H1 (cell line): ENCODE measurements at regions not wholly inside any gene's neighbourhood (a gene's known extent, or its start where the extent isn't known, plus 50 kb on each side); places are given as distances from the start of the nearest gene placed in this dataset.

Source experiments
- CTCF ChIA-PET: fragments of 300-600 bp; sonication (Branson Sonifier 250); formaldehyde crosslinking; loops from one replicate; lab custom pipeline; 2021; ENCODE audit not compliant: partially characterized antibody; lab: Charles Lee
- POLR2A ChIA-PET: fragments of 300-600 bp; sonication (Branson Sonifier 250); formaldehyde crosslinking; loops from one replicate; lab custom pipeline; 2021; ENCODE audit warnings: inconsistent platforms; ENCODE audit not compliant: partially characterized antibody; lab: Charles Lee
- DNase-seq, 2 experiments: peaks; one replicate each; pipeline versions ENCODE4 v3.0.0 to v3.0.0-alpha.2; 2010 to 2022; ENCODE audit warnings: low spot score in 2 of 2, low read depth in 1 of 2, mixed read lengths in 1 of 2
- FAIRE-seq: peaks from 2 replicates; lab custom pipeline; 2011; peaks lifted over from hg19 to GRCh38; lab: Jason Lieb, UNC
- H2AFZ ChIP-seq: 2 replicates; pipeline ENCODE4 v1.8.1; 2012; ENCODE audit warnings: low read length, inconsistent platforms
- H2AK5ac ChIP-seq: 2 replicates; pipeline ENCODE4 v1.6.1; 2013; ENCODE audit warnings: low read depth, low read length
- H2BK120ac ChIP-seq: replicated peaks from 2 replicates; pipeline ENCODE3; 2013; ENCODE audit warnings: low read depth, low read length, inconsistent platforms
- H2BK12ac ChIP-seq: 2 replicates; pipeline ENCODE4 v1.6.1; 2013; ENCODE audit warnings: low read depth, low read length
- H2BK15ac ChIP-seq: 2 replicates; pipeline ENCODE4 v1.6.1; 2013; ENCODE audit warnings: low read length
- H2BK20ac ChIP-seq: 2 replicates; pipeline ENCODE4 v1.6.1; 2013; ENCODE audit warnings: low read length
- H2BK5ac ChIP-seq: 2 replicates; pipeline ENCODE4 v1.6.1; 2013; ENCODE audit warnings: low read depth, low read length
- H3K14ac ChIP-seq: 2 replicates; pipeline ENCODE4 v1.6.1; 2013; ENCODE audit warnings: inconsistent platforms; ENCODE audit not compliant: insufficient read length
- H3K18ac ChIP-seq: 2 replicates; pipeline ENCODE4 v1.6.1; 2013; ENCODE audit warnings: low read length; ENCODE audit errors: extremely low read depth
- H3K23ac ChIP-seq: 2 replicates; pipeline ENCODE4 v1.6.1; 2013; ENCODE audit warnings: inconsistent platforms; ENCODE audit not compliant: insufficient read length
- H3K23me2 ChIP-seq: 2 replicates; pipeline ENCODE4 v1.6.1; 2013; ENCODE audit warnings: low read depth, low read length
- H3K27ac ChIP-seq: 2 replicates; pipeline ENCODE4 v1.6.1; 2011; ENCODE audit warnings: low read depth, low read length, inconsistent platforms
- H3K27me3 ChIP-seq, 4 experiments: replicated peaks in 1 of 4; 1 replicate in 1 of 4; 2 replicates in 3 of 4; pipeline versions ENCODE4 v1.6.1 to v1.8.1; 2011 to 2013; ENCODE audit warnings: low read length in 3 of 4, mild to moderate bottlenecking in 3 of 4, inconsistent platforms in 2 of 4, mixed read lengths in 2 of 4, moderate library complexity in 1 of 4; ENCODE audit not compliant: control insufficient read depth in 3 of 4, insufficient read depth in 3 of 4; ENCODE audit errors: extremely low read depth in 1 of 4
- H3K36me3 ChIP-seq, 4 experiments: 2 replicates each; pipeline versions ENCODE4 v1.6.1 to v1.8.1; 2011 to 2013; ENCODE audit warnings: mild to moderate bottlenecking in 4 of 4, low read length in 3 of 4, moderate library complexity in 2 of 4, control low read depth in 1 of 4, inconsistent platforms in 1 of 4; ENCODE audit not compliant: insufficient read depth in 4 of 4, control insufficient read depth in 2 of 4
- H3K4ac ChIP-seq: replicated peaks from 2 replicates; pipeline ENCODE3; 2013; ENCODE audit warnings: low read length, low read depth, mixed read lengths, inconsistent platforms; ENCODE audit not compliant: insufficient read length
- H3K4me1 ChIP-seq, 4 experiments: replicated peaks in 1 of 4; 1 replicate in 1 of 4; 2 replicates in 3 of 4; pipeline versions ENCODE4 v1.6.1 to v1.8.1; 2011 to 2013; ENCODE audit warnings: low read length in 3 of 4, inconsistent platforms in 2 of 4, mixed read lengths in 1 of 4; ENCODE audit not compliant: insufficient read depth in 4 of 4, control insufficient read depth in 3 of 4
- H3K4me2 ChIP-seq, 2 experiments: 2 replicates each; pipeline versions ENCODE4 v1.6.1 to v1.8.1; 2011 to 2013; ENCODE audit warnings: low read depth in 2 of 2, low read length in 2 of 2, control low read depth in 1 of 2, inconsistent platforms in 1 of 2, mild to moderate bottlenecking in 1 of 2; ENCODE audit not compliant: insufficient read depth in 1 of 2
- H3K4me3 ChIP-seq, 4 experiments: fragments of 200-600, 300-600 bp in 1 of 4; sonication (generic), shearing (Covaris generic), sonication (Bioruptor Twin) in 1 of 4; 2 replicates each; pipeline versions ENCODE4 v1.5.1 to v1.8.1; 2011 to 2016; ENCODE audit warnings: low read length in 4 of 4, low read depth in 3 of 4, control low read depth in 2 of 4, inconsistent platforms in 2 of 4, mild to moderate bottlenecking in 2 of 4, mixed read lengths in 1 of 4, moderate library complexity in 1 of 4; ENCODE audit not compliant: insufficient read depth in 2 of 4; ENCODE audit errors: extremely low read depth in 1 of 4
- H3K56ac ChIP-seq: replicated peaks from 2 replicates; pipeline ENCODE3; 2013; ENCODE audit warnings: low read depth, mild to moderate bottlenecking, mixed read lengths, low read length, inconsistent platforms; ENCODE audit not compliant: insufficient read length
- H3K79me1 ChIP-seq: 2 replicates; pipeline ENCODE4 v1.6.1; 2013; ENCODE audit warnings: low read depth, low read length, control low read depth
- H3K79me2 ChIP-seq, 2 experiments: 2 replicates each; pipeline versions ENCODE4 v1.6.1 to v1.8.1; 2012 to 2013; ENCODE audit warnings: low read length in 2 of 2, mild to moderate bottlenecking in 2 of 2, inconsistent platforms in 1 of 2; ENCODE audit not compliant: insufficient read depth in 2 of 2, control insufficient read depth in 1 of 2
- H3K9ac ChIP-seq, 4 experiments: replicated peaks in 1 of 4; 1 replicate in 1 of 4; 2 replicates in 3 of 4; pipeline versions ENCODE4 v1.6.1 to v1.8.1; 2011 to 2013; ENCODE audit warnings: low read depth in 3 of 4, low read length in 3 of 4, control low read depth in 2 of 4, mild to moderate bottlenecking in 2 of 4, moderate library complexity in 2 of 4, inconsistent platforms in 1 of 4; ENCODE audit errors: extremely low read depth in 1 of 4
- H3K9me3 ChIP-seq, 2 experiments: 2 replicates each; pipeline versions ENCODE4 v1.6.1 to v1.8.1; 2012 to 2013; ENCODE audit warnings: mild to moderate bottlenecking in 2 of 2, moderate library complexity in 2 of 2, control low read depth in 1 of 2, inconsistent platforms in 1 of 2, low read depth in 1 of 2, low read length in 1 of 2, mixed read lengths in 1 of 2; ENCODE audit not compliant: insufficient read depth in 2 of 2
- H4K20me1 ChIP-seq, 2 experiments: replicated peaks in 1 of 2; 2 replicates each; pipeline versions ENCODE3 to v1.8.1; 2011 to 2013; ENCODE audit warnings: inconsistent platforms in 2 of 2, low read length in 2 of 2, mild to moderate bottlenecking in 1 of 2; ENCODE audit not compliant: insufficient read depth in 2 of 2, control insufficient read depth in 1 of 2
- H4K5ac ChIP-seq: 2 replicates; pipeline ENCODE4 v1.6.1; 2013; ENCODE audit warnings: low read length, low read depth, mixed read lengths, inconsistent platforms; ENCODE audit not compliant: insufficient read length
- H4K8ac ChIP-seq: 2 replicates; pipeline ENCODE4 v1.8.0; 2013; ENCODE audit warnings: mild to moderate bottlenecking, moderate library complexity, low read length, inconsistent platforms; ENCODE audit not compliant: insufficient read depth; ENCODE audit errors: extremely low read depth
- H4K91ac ChIP-seq: replicated peaks from 2 replicates; pipeline ENCODE3; 2013; ENCODE audit warnings: low read length, mixed read lengths, inconsistent platforms; ENCODE audit not compliant: insufficient read length
- RAD21 ChIP-seq, 2 experiments: IDR thresholded peaks in 1 of 2; conservative IDR thresholded peaks in 1 of 2; 2 replicates each; pipeline ENCODE4 v1.6.1; 2011; ENCODE audit warnings: low read depth in 2 of 2, low read length in 2 of 2, improper control_type of control experiment in 1 of 2, inconsistent platforms in 1 of 2, mild to moderate bottlenecking in 1 of 2, moderate library complexity in 1 of 2
- RBBP5 ChIP-seq: IDR thresholded peaks from 2 replicates; pipeline ENCODE4 v1.7.1; 2012; ENCODE audit warnings: low read depth, mild to moderate bottlenecking, inconsistent platforms, low read length, moderate library complexity, borderline replicate concordance
- RXRA ChIP-seq: IDR thresholded peaks from 2 replicates; pipeline ENCODE4 v1.6.1; 2011; ENCODE audit warnings: low read depth, mild to moderate bottlenecking, low read length, moderate library complexity; ENCODE audit not compliant: insufficient read depth
- WGBS, 2 experiments: shearing (Covaris generic) in 1 of 2; methylation state at CpG; one replicate each; pipeline versions ENCODE4 v1.1.6 to v1.1.7; 2013 to 2015; ENCODE audit warnings: low lambda C conversion rate in 2 of 2, mixed read lengths in 2 of 2, inconsistent platforms in 1 of 2, low coverage in 1 of 2, missing lambda C conversion rate in 1 of 2; ENCODE audit not compliant: insufficient replicate concordance in 2 of 2, insufficient coverage in 1 of 2, insufficient read length in 1 of 2; ENCODE audit errors: extremely low coverage in 1 of 2, missing lambda C conversion rate in 1 of 2; 5-methylcytosine and 5-hydroxymethylcytosine counted together

DNA sequence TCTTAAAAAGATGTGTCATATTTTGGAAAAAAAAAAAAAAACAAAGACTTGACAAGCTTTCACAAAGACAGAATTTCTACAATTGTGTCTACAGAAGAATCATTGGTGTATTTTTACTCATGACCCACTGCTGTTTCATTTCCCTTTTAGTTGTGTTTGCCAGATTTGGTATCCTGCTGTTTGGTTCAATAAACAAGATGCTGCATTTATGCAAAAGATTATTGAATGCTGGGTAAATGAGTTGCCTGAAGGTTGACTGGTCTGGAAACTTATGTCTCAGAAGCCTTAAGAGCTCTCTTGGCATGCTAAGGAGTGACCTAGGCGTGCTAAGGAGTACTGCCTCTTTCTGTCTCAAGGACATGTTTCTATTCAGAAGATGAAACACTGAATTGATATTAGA, 64.9 kb upstream of the NPY2R start:
- Histone ChIP-seq H2BK12ac (no peak overlapping the region), H4K5ac (no peak overlapping the region), H4K91ac (no peak overlapping the region), H3K4me3 (no peak overlapping the region), H2BK20ac (no peak overlapping the region), H3K9ac (no peak overlapping the region), H3K79me1 (no peaks in the 10 kb centered on the region), H2BK5ac (no peak overlapping the region), H3K4me1 (no peaks in the 10 kb centered on the region)
- WGBS, 2 experiments: 92% methylated on average over 1 of the region's 1 CpG; no CpG with 5 or more reads in 1 of the 2 experiments
- CTCF ChIA-PET: no interaction called here
- no peak for TF ChIP-seq RAD21 (IDR thresholded peaks at IDR 0.05 in 1 of 2, conservative IDR thresholded peaks at IDR 0.05 in 1 of 2; ENCODE audit: low read depth in 2 of 2, low read length in 2 of 2)
- no peak for TF ChIP-seq RXRA
- no peak for TF ChIP-seq RBBP5
- TF ChIP-seq, all 59 proteins: peak for 0
- Histone ChIP-seq H4K8ac (no peak overlapping the region), H3K4me2 (no peak overlapping the region), H3K27ac (no peak overlapping the region), H2BK120ac (no peak overlapping the region), H3K4ac (no peak overlapping the region), H3K18ac (no peak overlapping the region), H3K27me3 (no peaks in the 10 kb centered on the region), H2BK15ac (no peak overlapping the region), H3K9me3 (no peaks in the 10 kb centered on the region), H4K20me1 (no peaks in the 10 kb centered on the region), H2AK5ac (no peak overlapping the region), H3K23ac (no peak overlapping the region), H2AFZ (no peak overlapping the region), H3K79me2 (no peaks in the 10 kb centered on the region), H3K56ac (no peak overlapping the region), H3K14ac (no peak overlapping the region), H3K23me2 (no peaks in the 10 kb centered on the region), H3K36me3 (no peaks in the 10 kb centered on the region)
- no peak for DNase-seq
- POLR2A ChIA-PET: no interaction called here
- no peak for FAIRE-seq
